ENCODE measurements at regions not wholly inside any gene's neighbourhood (a gene's known extent, or its start where the extent isn't known, plus 50 kb on each side); places are given as distances from the start of the nearest gene placed in this dataset.

DNA sequence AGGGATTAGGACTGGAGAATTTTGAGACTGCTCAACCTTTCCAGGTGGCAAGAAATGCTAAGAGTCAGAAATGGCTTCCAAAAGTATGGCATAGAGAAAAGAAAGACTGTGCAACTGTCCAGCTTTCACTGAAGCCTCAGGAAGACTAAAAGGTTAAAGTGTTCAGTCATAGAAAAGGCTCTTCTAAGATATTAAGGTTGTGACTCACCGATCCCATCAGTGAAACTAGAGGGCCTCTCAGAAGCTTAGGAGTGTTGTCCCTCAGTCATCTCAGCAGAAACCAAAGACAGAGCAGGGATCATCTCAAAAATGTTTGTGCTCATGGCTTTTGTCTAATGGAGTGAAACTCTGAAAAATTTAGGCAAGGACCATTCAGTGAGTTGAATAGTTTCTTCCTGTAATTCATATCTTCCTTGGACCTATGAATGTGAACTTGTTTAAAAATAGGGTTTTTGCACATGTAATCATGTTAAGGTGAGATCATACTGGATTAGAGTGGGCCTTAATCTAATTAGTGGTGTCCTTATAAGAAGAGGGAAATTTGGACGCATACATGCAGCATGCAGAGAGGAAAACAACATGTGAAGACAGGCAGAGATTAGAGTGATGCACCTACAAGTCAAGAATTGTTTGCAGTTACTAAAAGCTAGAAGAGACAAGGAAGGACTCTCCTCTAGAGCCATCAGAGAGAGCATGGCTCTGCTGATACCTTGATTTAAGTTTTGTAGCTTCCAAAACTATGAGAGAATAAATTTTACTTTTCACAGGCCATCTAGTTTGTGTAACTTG is 71.3 kb downstream of the RPE65 start:
- H3K4me3 ChIP-seq (ENCODE audit: low read depth, low read length) = no peak overlapping the region
- TF ChIP-seq, protein P1, sequence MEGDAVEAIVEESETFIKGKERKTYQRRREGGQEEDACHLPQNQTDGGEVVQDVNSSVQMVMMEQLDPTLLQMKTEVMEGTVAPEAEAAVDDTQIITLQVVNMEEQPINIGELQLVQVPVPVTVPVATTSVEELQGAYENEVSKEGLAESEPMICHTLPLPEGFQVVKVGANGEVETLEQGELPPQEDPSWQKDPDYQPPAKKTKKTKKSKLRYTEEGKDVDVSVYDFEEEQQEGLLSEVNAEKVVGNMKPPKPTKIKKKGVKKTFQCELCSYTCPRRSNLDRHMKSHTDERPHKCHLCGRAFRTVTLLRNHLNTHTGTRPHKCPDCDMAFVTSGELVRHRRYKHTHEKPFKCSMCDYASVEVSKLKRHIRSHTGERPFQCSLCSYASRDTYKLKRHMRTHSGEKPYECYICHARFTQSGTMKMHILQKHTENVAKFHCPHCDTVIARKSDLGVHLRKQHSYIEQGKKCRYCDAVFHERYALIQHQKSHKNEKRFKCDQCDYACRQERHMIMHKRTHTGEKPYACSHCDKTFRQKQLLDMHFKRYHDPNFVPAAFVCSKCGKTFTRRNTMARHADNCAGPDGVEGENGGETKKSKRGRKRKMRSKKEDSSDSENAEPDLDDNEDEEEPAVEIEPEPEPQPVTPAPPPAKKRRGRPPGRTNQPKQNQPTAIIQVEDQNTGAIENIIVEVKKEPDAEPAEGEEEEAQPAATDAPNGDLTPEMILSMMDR (conservative IDR thresholded peaks at IDR 0.05; ENCODE audit: low read depth, low read length) = no peak
- DNase-seq (ENCODE audit: low read depth) = peak; percentile 29

DNA sequence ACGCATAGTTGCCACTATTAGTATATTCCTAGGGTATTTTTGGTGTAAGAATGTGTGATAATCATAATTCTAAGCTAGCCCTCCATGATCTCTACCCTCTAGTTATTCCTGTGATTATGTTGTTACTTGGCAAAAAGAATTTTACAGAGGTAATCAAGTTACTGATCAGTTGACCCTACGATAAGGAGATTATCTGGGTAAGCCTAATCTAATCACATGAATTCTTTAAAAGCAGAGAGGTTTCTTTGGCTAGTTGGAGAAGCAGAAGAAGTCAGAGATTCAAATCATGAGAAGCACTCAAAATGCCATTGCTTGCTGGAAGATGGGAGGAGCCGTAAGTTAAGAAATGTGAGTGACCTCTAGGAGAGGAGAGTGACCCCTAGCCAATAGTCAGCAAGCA is 72.7 kb downstream of the RPE65 start:
- no peak overlapping the region for H3K4me3 ChIP-seq (ENCODE audit: low read depth, low read length)
- TF ChIP-seq, protein P1 (conservative IDR thresholded peaks at IDR 0.05; ENCODE audit: low read depth, low read length) = no peak
- no peak for DNase-seq (ENCODE audit: low read depth)

DNA sequence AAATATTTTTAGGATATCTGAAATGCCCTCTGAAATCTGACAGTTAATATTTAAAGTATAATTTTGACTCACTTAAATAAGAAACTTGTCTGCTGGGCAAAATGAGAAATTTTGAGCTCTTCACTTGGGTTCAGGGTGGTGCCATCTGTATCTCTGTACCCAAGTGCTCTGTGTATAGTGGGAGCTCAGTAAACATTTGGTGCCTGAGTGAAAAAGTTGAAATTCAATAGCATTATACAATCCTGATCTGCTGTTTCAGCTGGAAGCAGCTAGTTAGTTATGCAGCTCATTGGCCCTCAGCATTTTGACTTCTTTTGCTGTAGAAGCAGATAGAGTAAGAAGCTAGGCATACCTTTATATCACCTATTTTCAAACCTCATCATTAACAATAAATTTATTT is 73.3 kb downstream of the RPE65 start:
- no peak for DNase-seq (ENCODE audit: low read depth)

DNA sequence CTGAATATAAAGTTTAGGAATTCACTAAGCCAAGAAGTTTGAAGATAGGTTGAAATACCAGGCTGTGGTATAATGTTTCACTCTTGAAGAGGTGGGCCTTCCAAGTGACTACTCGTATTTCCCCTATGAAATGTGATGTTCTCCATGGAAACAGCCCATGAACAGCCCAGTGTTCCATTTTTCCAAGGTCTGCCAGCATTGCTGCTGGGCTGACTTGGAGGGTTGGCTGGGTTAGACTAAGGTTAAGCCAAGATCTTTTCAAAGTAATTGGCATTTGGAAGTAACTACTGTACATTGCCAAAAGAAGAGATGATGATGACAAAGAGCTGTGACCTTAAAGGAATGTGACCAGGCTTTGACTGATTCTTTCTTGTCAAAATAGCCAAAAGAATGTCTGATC is 73.8 kb downstream of the RPE65 start:
- no peak overlapping the region for H3K4me3 ChIP-seq (ENCODE audit: low read depth, low read length)
- TF ChIP-seq, protein P1 (conservative IDR thresholded peaks at IDR 0.05; ENCODE audit: low read depth, low read length) = no peak
- peak; percentile 54 for DNase-seq (ENCODE audit: low read depth)

More for the DNA sequence above, 73.3 kb downstream of the RPE65 start:
- H3K4me3 ChIP-seq (ENCODE audit: low read depth, low read length) = no peak overlapping the region
- TF ChIP-seq, protein P1 (conservative IDR thresholded peaks at IDR 0.05; ENCODE audit: low read depth, low read length) = no peak

DNA sequence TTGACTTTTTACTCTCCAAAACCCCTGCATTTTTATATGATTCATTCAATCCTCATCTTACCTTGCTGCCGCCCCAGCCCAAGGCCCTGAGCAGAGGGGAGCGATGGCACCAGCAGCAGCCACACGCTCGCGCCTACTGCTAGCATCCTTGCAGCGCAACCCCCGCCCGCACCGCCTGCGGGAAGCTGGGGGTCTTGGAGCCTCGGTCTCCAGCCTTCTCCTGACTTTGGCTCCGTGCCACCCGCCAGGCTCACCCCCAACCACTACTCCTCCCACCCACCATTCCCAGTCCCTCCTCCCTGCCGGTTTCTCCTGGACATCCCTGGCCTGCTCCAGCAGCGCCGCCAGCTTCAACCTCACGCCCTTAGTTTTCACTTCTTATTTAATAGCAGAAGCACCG is 76.6 kb downstream of the RPE65 start:
- TF ChIP-seq, protein P1 (conservative IDR thresholded peaks at IDR 0.05; ENCODE audit: low read depth, low read length) = no peak
- no peak for DNase-seq (ENCODE audit: low read depth)
- no peak overlapping the region for H3K4me3 ChIP-seq (ENCODE audit: low read depth, low read length)

DNA sequence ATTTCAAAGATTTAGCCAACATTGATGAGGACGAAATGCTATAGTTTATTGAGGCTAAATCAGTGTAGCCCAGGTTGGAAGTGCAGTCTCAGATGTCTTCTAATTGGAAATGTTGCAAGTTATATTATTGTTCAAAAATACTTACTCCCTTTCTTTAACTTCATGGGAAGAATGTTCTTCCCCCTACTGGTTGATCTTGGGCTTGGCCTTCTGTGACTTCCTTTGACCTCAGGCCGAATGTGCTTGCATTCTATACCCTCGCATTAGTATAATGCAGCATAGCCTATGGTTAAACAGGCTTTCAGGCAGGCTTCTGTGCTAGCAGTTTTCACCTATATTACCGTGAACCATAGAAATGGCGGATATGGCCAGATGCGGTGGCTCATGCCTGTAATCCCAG is 77.3 kb downstream of the RPE65 start:
- DNase-seq (ENCODE audit: low read depth) = no peak
- no peak overlapping the region for H3K4me3 ChIP-seq (ENCODE audit: low read depth, low read length)

More for the DNA sequence above, 77.3 kb downstream of the RPE65 start:
- TF ChIP-seq, protein P1 (conservative IDR thresholded peaks at IDR 0.05; ENCODE audit: low read depth, low read length) = no peak

All from choroid plexus epithelial cell (primary cell).